Activated CD4-positive, alpha-beta memory T cell treated with anti-CD3 and anti-CD28 coated beads, Interleukin-2, amount 10 ng/mL, durations not matched to agents 7 days and 5 days (primary cell): ENCODE measurements at regions not wholly inside any gene's neighbourhood (a gene's known extent, or its start where the extent isn't known, plus 50 kb on each side); places are given as distances from the start of the nearest gene placed in this dataset.

Experiments
- CTCF ChIA-PET: fragments of 350-600 bp; sonication (Branson Sonifier 250); formaldehyde crosslinking; loops from one replicate; lab custom pipeline; 2021; ENCODE audit warnings: antibody characterized with exemption, inconsistent platforms; lab: Charles Lee
- POLR2A ChIA-PET: fragments of 350-600 bp; sonication (Branson Sonifier 250); formaldehyde crosslinking; loops from one replicate; lab custom pipeline; 2021; ENCODE audit warnings: antibody characterized with exemption; lab: Charles Lee
- DNase-seq: peaks from one replicate; pipeline ENCODE4 v3.0.0-alpha.2; 2020
- H3K27ac Mint-ChIP-seq: one replicate; pipeline ENCODE4 v1.8.0; 2021; ENCODE audit warnings: mild to moderate bottlenecking, mixed read lengths
- H3K27me3 Mint-ChIP-seq: one replicate; pipeline ENCODE4 v1.8.0; 2021; ENCODE audit warnings: mixed read lengths
- H3K36me3 Mint-ChIP-seq: one replicate; pipeline ENCODE4 v1.8.0; 2021; ENCODE audit warnings: low read depth, mixed read lengths
- H3K4me1 Mint-ChIP-seq: one replicate; pipeline ENCODE4 v1.8.0; 2021; ENCODE audit warnings: mixed read lengths
- H3K4me3 Mint-ChIP-seq: one replicate; pipeline ENCODE4 v1.8.0; 2021; ENCODE audit warnings: mild to moderate bottlenecking, mixed read lengths
- H3K9me3 Mint-ChIP-seq: one replicate; pipeline ENCODE4 v1.8.0; 2021; ENCODE audit warnings: mixed read lengths

- Mint-ChIP-seq H3K4me3 (no peak overlapping the region), H3K36me3 (no peaks in the 10 kb centered on the region), H3K27me3 (no peaks in the 10 kb centered on the region), H3K9me3 (peaks cover 3% of the 10 kb centered on the region), H3K4me1 (peaks cover 4% of the 10 kb centered on the region), H3K27ac (no peak overlapping the region)
- ChIA-PET CTCF (no interaction called here), POLR2A (no interaction called here)
- no peak for DNase-seq
These were observed 156.7 kb upstream of the BET1 start for GRCh38 chr7:94160719-94161435.

GRCh38 chr7:94161476-94161875, 157.3 kb upstream of the BET1 start:
- Mint-ChIP-seq H3K36me3 (no peaks in the 10 kb centered on the region), H3K27ac (no peak overlapping the region), H3K27me3 (no peaks in the 10 kb centered on the region), H3K4me1 (peaks cover 4% of the 10 kb centered on the region), H3K9me3 (peaks cover 3% of the 10 kb centered on the region), H3K4me3 (no peak overlapping the region)
- ChIA-PET POLR2A (no interaction called here), CTCF (interaction anchor here (0.7 kb wide), 1 partner anchor 75 kb away, joined by 3 read pairs; no protein-coding TSS in a partner anchor)
- DNase-seq, result no peak

- ChIA-PET CTCF (no interaction called here), POLR2A (no interaction called here)
- H3K9me3 Mint-ChIP-seq, result peaks cover 3% of the 10 kb centered on the region
- H3K4me3 Mint-ChIP-seq, result no peak overlapping the region
- H3K27me3 Mint-ChIP-seq, result no peaks in the 10 kb centered on the region
- no peak overlapping the region for H3K27ac Mint-ChIP-seq
- H3K36me3 Mint-ChIP-seq, result no peaks in the 10 kb centered on the region
- no peaks in the 10 kb centered on the region for H3K4me1 Mint-ChIP-seq
- DNase-seq, result no peak
These were observed 165.5 kb upstream of the BET1 start for GRCh38 chr7:94169682-94170081.

GRCh38 chr7:94170836-94171235, 166.7 kb upstream of the BET1 start:
- CTCF ChIA-PET, result no interaction called here
- POLR2A ChIA-PET, result no interaction called here
- no peak overlapping the region for H3K4me3 Mint-ChIP-seq
- no peaks in the 10 kb centered on the region for H3K4me1 Mint-ChIP-seq
- no peaks in the 10 kb centered on the region for H3K9me3 Mint-ChIP-seq
- DNase-seq, result no peak
- H3K27ac Mint-ChIP-seq, result no peak overlapping the region
- H3K27me3 Mint-ChIP-seq, result no peaks in the 10 kb centered on the region
- no peaks in the 10 kb centered on the region for H3K36me3 Mint-ChIP-seq

GRCh38 chr7:94173436-94173835, 169.3 kb upstream of the BET1 start:
- CTCF ChIA-PET, result no interaction called here
- POLR2A ChIA-PET, result no interaction called here
- H3K27me3 Mint-ChIP-seq, result no peaks in the 10 kb centered on the region

GRCh38 chr7:94174375-94174774, 170.2 kb upstream of the BET1 start:
- ChIA-PET CTCF (no interaction called here), POLR2A (no interaction called here)
- no peak for DNase-seq
- no peaks in the 10 kb centered on the region for H3K9me3 Mint-ChIP-seq
- no peaks in the 10 kb centered on the region for H3K27me3 Mint-ChIP-seq
- H3K27ac Mint-ChIP-seq, result no peak overlapping the region
- no peaks in the 10 kb centered on the region for H3K36me3 Mint-ChIP-seq
- no peak overlapping the region for H3K4me3 Mint-ChIP-seq
- no peaks in the 10 kb centered on the region for H3K4me1 Mint-ChIP-seq

More at GRCh38 chr7:94173436-94173835, 169.3 kb upstream of the BET1 start:
- Mint-ChIP-seq H3K36me3 (no peaks in the 10 kb centered on the region), H3K27ac (no peak overlapping the region), H3K4me3 (no peak overlapping the region), H3K4me1 (no peaks in the 10 kb centered on the region), H3K9me3 (no peaks in the 10 kb centered on the region)
- no peak for DNase-seq

GRCh38 chr7:94174956-94175355, 170.8 kb upstream of the BET1 start:
- no peak for DNase-seq
- no peaks in the 10 kb centered on the region for H3K27me3 Mint-ChIP-seq
- no peak overlapping the region for H3K4me3 Mint-ChIP-seq
- ChIA-PET POLR2A (no interaction called here), CTCF (no interaction called here)
- no peaks in the 10 kb centered on the region for H3K9me3 Mint-ChIP-seq
- no peaks in the 10 kb centered on the region for H3K4me1 Mint-ChIP-seq
- H3K27ac Mint-ChIP-seq, result no peak overlapping the region
- H3K36me3 Mint-ChIP-seq, result no peaks in the 10 kb centered on the region

GRCh38 chr7:94176694-94177200, 172.6 kb upstream of the BET1 start:
- Mint-ChIP-seq H3K27ac (no peak overlapping the region), H3K4me3 (no peak overlapping the region), H3K4me1 (no peaks in the 10 kb centered on the region), H3K9me3 (no peaks in the 10 kb centered on the region), H3K27me3 (no peaks in the 10 kb centered on the region), H3K36me3 (no peaks in the 10 kb centered on the region)
- no peak for DNase-seq
- POLR2A ChIA-PET, result no interaction called here
- CTCF ChIA-PET, result no interaction called here

- no peaks in the 10 kb centered on the region for H3K4me1 Mint-ChIP-seq
- CTCF ChIA-PET, result no interaction called here
- H3K4me3 Mint-ChIP-seq, result no peak overlapping the region
- H3K27ac Mint-ChIP-seq, result no peak overlapping the region
- POLR2A ChIA-PET, result no interaction called here
- no peaks in the 10 kb centered on the region for H3K9me3 Mint-ChIP-seq
- no peaks in the 10 kb centered on the region for H3K36me3 Mint-ChIP-seq
- no peaks in the 10 kb centered on the region for H3K27me3 Mint-ChIP-seq
- DNase-seq, result no peak
These were observed 173.3 kb upstream of the BET1 start for GRCh38 chr7:94177441-94177840.

GRCh38 chr7:94178230-94178629, 174.1 kb upstream of the BET1 start:
- Mint-ChIP-seq H3K4me1 (no peaks in the 10 kb centered on the region), H3K27ac (no peak overlapping the region), H3K9me3 (no peaks in the 10 kb centered on the region), H3K36me3 (no peaks in the 10 kb centered on the region), H3K4me3 (no peak overlapping the region), H3K27me3 (no peaks in the 10 kb centered on the region)
- no peak for DNase-seq
- POLR2A ChIA-PET, result no interaction called here
- CTCF ChIA-PET, result no interaction called here

- CTCF ChIA-PET, result no interaction called here
- no peak overlapping the region for H3K27ac Mint-ChIP-seq
- no peak for DNase-seq
- H3K9me3 Mint-ChIP-seq, result no peaks in the 10 kb centered on the region
- POLR2A ChIA-PET, result no interaction called here
- no peaks in the 10 kb centered on the region for H3K36me3 Mint-ChIP-seq
- no peaks in the 10 kb centered on the region for H3K27me3 Mint-ChIP-seq
- no peak overlapping the region for H3K4me3 Mint-ChIP-seq
- no peaks in the 10 kb centered on the region for H3K4me1 Mint-ChIP-seq
These were observed 175.3 kb upstream of the BET1 start for GRCh38 chr7:94179466-94179865.

GRCh38 chr7:94182066-94182465, 177.9 kb upstream of the BET1 start:
- H3K4me1 Mint-ChIP-seq, result no peaks in the 10 kb centered on the region
- ChIA-PET CTCF (no interaction called here), POLR2A (no interaction called here)
- H3K27me3 Mint-ChIP-seq, result no peaks in the 10 kb centered on the region
- no peaks in the 10 kb centered on the region for H3K36me3 Mint-ChIP-seq
- no peaks in the 10 kb centered on the region for H3K9me3 Mint-ChIP-seq
- DNase-seq, result no peak
- H3K27ac Mint-ChIP-seq, result no peak overlapping the region
- H3K4me3 Mint-ChIP-seq, result no peak overlapping the region

- H3K27me3 Mint-ChIP-seq, result no peaks in the 10 kb centered on the region
- H3K9me3 Mint-ChIP-seq, result no peaks in the 10 kb centered on the region
- CTCF ChIA-PET, result no interaction called here
These were observed 178.6 kb upstream of the BET1 start for GRCh38 chr7:94182721-94183120.

GRCh38 chr7:94183289-94183749, 179.2 kb upstream of the BET1 start:
- Mint-ChIP-seq H3K9me3 (no peaks in the 10 kb centered on the region), H3K27ac (no peak overlapping the region), H3K4me3 (no peak overlapping the region), H3K4me1 (no peaks in the 10 kb centered on the region), H3K36me3 (no peaks in the 10 kb centered on the region), H3K27me3 (no peaks in the 10 kb centered on the region)
- POLR2A ChIA-PET, result no interaction called here
- no peak for DNase-seq
- CTCF ChIA-PET, result no interaction called here

More at GRCh38 chr7:94182721-94183120, 178.6 kb upstream of the BET1 start:
- no peaks in the 10 kb centered on the region for H3K36me3 Mint-ChIP-seq
- no peaks in the 10 kb centered on the region for H3K4me1 Mint-ChIP-seq
- no peak overlapping the region for H3K27ac Mint-ChIP-seq
- DNase-seq, result no peak
- POLR2A ChIA-PET, result no interaction called here
- H3K4me3 Mint-ChIP-seq, result no peak overlapping the region
